ENCODE measurements at regions not wholly inside any gene's neighbourhood (a gene's known extent, or its start where the extent isn't known, plus 50 kb on each side); places are given as distances from the start of the nearest gene placed in this dataset.
A peak's percentile ranks its signal among the peaks of the same experiment; 100 is the strongest.

GRCh38 chr7:106767078-106767477 is 98.0 kb upstream of the PIK3CG start:
- Histone ChIP-seq H3K79me2 (ENCODE audit: control insufficient read depth, insufficient read depth, low read length, unreplicated experiment) (no peaks in the 10 kb centered on the region), H3K27ac (ENCODE audit: low read depth, low read length) (no peak overlapping the region), H3K4me1 (ENCODE audit: control insufficient read depth, insufficient read depth, low read length, unreplicated experiment) (peaks cover 35% of the 10 kb centered on the region), H3K27me3 (ENCODE audit: insufficient read depth, low read length) (no peaks in the 10 kb centered on the region), H3K4me3 (ENCODE audit: low read depth, low read length) (no peak overlapping the region), H3K36me3 (ENCODE audit: insufficient read depth, low read length) (no peaks in the 10 kb centered on the region), H2AFZ (ENCODE audit: low read length, unreplicated experiment) (no peak overlapping the region)

- H3K36me3 ChIP-seq (ENCODE audit: insufficient read depth, low read length) = no peaks in the 10 kb centered on the region
Observed at GRCh38 chr7:106767498-106768323, 97.4 kb upstream of the PIK3CG start.

GRCh38 chr7:106768324-106768751 is 96.7 kb upstream of the PIK3CG start:
- Histone ChIP-seq H3K4me1 (ENCODE audit: control insufficient read depth, insufficient read depth, low read length, unreplicated experiment) (peaks cover 47% of the 10 kb centered on the region), H2AFZ (ENCODE audit: low read length, unreplicated experiment) (peak overlapping the region; percentile 26), H3K27ac (ENCODE audit: low read depth, low read length) (peak overlapping the region; percentile 91), H3K27me3 (ENCODE audit: insufficient read depth, low read length) (no peaks in the 10 kb centered on the region), H3K79me2 (ENCODE audit: control insufficient read depth, insufficient read depth, low read length, unreplicated experiment) (no peaks in the 10 kb centered on the region), H3K4me3 (ENCODE audit: low read depth, low read length) (peak overlapping the region; percentile 61), H3K36me3 (ENCODE audit: insufficient read depth, low read length) (no peaks in the 10 kb centered on the region)

More at GRCh38 chr7:106767498-106768323, 97.4 kb upstream of the PIK3CG start:
- peak overlapping the region; percentile 61 for H3K4me3 ChIP-seq (ENCODE audit: low read depth, low read length)
- H3K27ac ChIP-seq (ENCODE audit: low read depth, low read length) = peak overlapping the region; percentile 91
- no peaks in the 10 kb centered on the region for H3K27me3 ChIP-seq (ENCODE audit: insufficient read depth, low read length)
- H2AFZ ChIP-seq (ENCODE audit: low read length, unreplicated experiment) = peak overlapping the region; percentile 26
- H3K79me2 ChIP-seq (ENCODE audit: control insufficient read depth, insufficient read depth, low read length, unreplicated experiment) = no peaks in the 10 kb centered on the region
- peaks cover 41% of the 10 kb centered on the region for H3K4me1 ChIP-seq (ENCODE audit: control insufficient read depth, insufficient read depth, low read length, unreplicated experiment)

- Histone ChIP-seq H3K27ac (ENCODE audit: low read depth, low read length) (peak overlapping the region; percentile 91), H2AFZ (ENCODE audit: low read length, unreplicated experiment) (no peak overlapping the region), H3K27me3 (ENCODE audit: insufficient read depth, low read length) (no peaks in the 10 kb centered on the region), H3K4me1 (ENCODE audit: control insufficient read depth, insufficient read depth, low read length, unreplicated experiment) (peaks cover 59% of the 10 kb centered on the region), H3K36me3 (ENCODE audit: insufficient read depth, low read length) (no peaks in the 10 kb centered on the region), H3K4me3 (ENCODE audit: low read depth, low read length) (no peak overlapping the region), H3K79me2 (ENCODE audit: control insufficient read depth, insufficient read depth, low read length, unreplicated experiment) (no peaks in the 10 kb centered on the region)
Observed at GRCh38 chr7:106770191-106770590, 94.9 kb upstream of the PIK3CG start.

- H3K79me2 ChIP-seq (ENCODE audit: control insufficient read depth, insufficient read depth, low read length, unreplicated experiment) = no peaks in the 10 kb centered on the region
- no peak overlapping the region for H2AFZ ChIP-seq (ENCODE audit: low read length, unreplicated experiment)
- no peak overlapping the region for H3K4me3 ChIP-seq (ENCODE audit: low read depth, low read length)
- peaks cover 67% of the 10 kb centered on the region for H3K4me1 ChIP-seq (ENCODE audit: control insufficient read depth, insufficient read depth, low read length, unreplicated experiment)
- peak overlapping the region; percentile 73 for H3K27ac ChIP-seq (ENCODE audit: low read depth, low read length)
- H3K36me3 ChIP-seq (ENCODE audit: insufficient read depth, low read length) = no peaks in the 10 kb centered on the region
- no peaks in the 10 kb centered on the region for H3K27me3 ChIP-seq (ENCODE audit: insufficient read depth, low read length)
Observed at GRCh38 chr7:106772655-106773108, 92.4 kb upstream of the PIK3CG start.

- no peaks in the 10 kb centered on the region for H3K36me3 ChIP-seq (ENCODE audit: insufficient read depth, low read length)
- H3K4me1 ChIP-seq (ENCODE audit: control insufficient read depth, insufficient read depth, low read length, unreplicated experiment) = peaks cover 63% of the 10 kb centered on the region
- H3K4me3 ChIP-seq (ENCODE audit: low read depth, low read length) = no peak overlapping the region
- H3K79me2 ChIP-seq (ENCODE audit: control insufficient read depth, insufficient read depth, low read length, unreplicated experiment) = no peaks in the 10 kb centered on the region
- H3K27ac ChIP-seq (ENCODE audit: low read depth, low read length) = peak overlapping the region; percentile 73; the same call in 1 of the 2 replicates
- no peak overlapping the region for H2AFZ ChIP-seq (ENCODE audit: low read length, unreplicated experiment)
- no peaks in the 10 kb centered on the region for H3K27me3 ChIP-seq (ENCODE audit: insufficient read depth, low read length)
Observed at GRCh38 chr7:106773228-106773627, 91.9 kb upstream of the PIK3CG start.

- no peak overlapping the region for H2AFZ ChIP-seq (ENCODE audit: low read length, unreplicated experiment)
- H3K36me3 ChIP-seq (ENCODE audit: insufficient read depth, low read length) = no peaks in the 10 kb centered on the region
- H3K27ac ChIP-seq (ENCODE audit: low read depth, low read length) = 0 out of 2 replicates have a peak overlapping the region, but pooled peaks have one; percentile 73
- H3K27me3 ChIP-seq (ENCODE audit: insufficient read depth, low read length) = no peaks in the 10 kb centered on the region
- peaks cover 58% of the 10 kb centered on the region for H3K4me1 ChIP-seq (ENCODE audit: control insufficient read depth, insufficient read depth, low read length, unreplicated experiment)
- no peak overlapping the region for H3K4me3 ChIP-seq (ENCODE audit: low read depth, low read length)
- H3K79me2 ChIP-seq (ENCODE audit: control insufficient read depth, insufficient read depth, low read length, unreplicated experiment) = no peaks in the 10 kb centered on the region
Observed at GRCh38 chr7:106773721-106774120, 91.4 kb upstream of the PIK3CG start.

- Histone ChIP-seq H2AFZ (ENCODE audit: low read length, unreplicated experiment) (peak overlapping the region; percentile 5), H3K27ac (ENCODE audit: low read depth, low read length) (peak overlapping the region; percentile 81)
Observed at GRCh38 chr7:106774213-106774767, 90.8 kb upstream of the PIK3CG start.

GRCh38 chr7:106774768-106775551 is 90.1 kb upstream of the PIK3CG start:
- Histone ChIP-seq H3K4me3 (ENCODE audit: low read depth, low read length) (peak overlapping the region; percentile 50), H3K79me2 (ENCODE audit: control insufficient read depth, insufficient read depth, low read length, unreplicated experiment) (no peaks in the 10 kb centered on the region), H3K4me1 (ENCODE audit: control insufficient read depth, insufficient read depth, low read length, unreplicated experiment) (peaks cover 46% of the 10 kb centered on the region), H2AFZ (ENCODE audit: low read length, unreplicated experiment) (peak overlapping the region; percentile 69), H3K36me3 (ENCODE audit: insufficient read depth, low read length) (no peaks in the 10 kb centered on the region), H3K27me3 (ENCODE audit: insufficient read depth, low read length) (no peaks in the 10 kb centered on the region), H3K27ac (ENCODE audit: low read depth, low read length) (peak overlapping the region; percentile 81)

More at GRCh38 chr7:106774213-106774767, 90.8 kb upstream of the PIK3CG start:
- no peaks in the 10 kb centered on the region for H3K36me3 ChIP-seq (ENCODE audit: insufficient read depth, low read length)
- no peaks in the 10 kb centered on the region for H3K79me2 ChIP-seq (ENCODE audit: control insufficient read depth, insufficient read depth, low read length, unreplicated experiment)
- no peaks in the 10 kb centered on the region for H3K27me3 ChIP-seq (ENCODE audit: insufficient read depth, low read length)
- no peak overlapping the region for H3K4me3 ChIP-seq (ENCODE audit: low read depth, low read length)
- H3K4me1 ChIP-seq (ENCODE audit: control insufficient read depth, insufficient read depth, low read length, unreplicated experiment) = peaks cover 53% of the 10 kb centered on the region

GRCh38 chr7:106775552-106775936 is 89.5 kb upstream of the PIK3CG start:
- Histone ChIP-seq H3K4me1 (ENCODE audit: control insufficient read depth, insufficient read depth, low read length, unreplicated experiment) (peaks cover 42% of the 10 kb centered on the region), H3K79me2 (ENCODE audit: control insufficient read depth, insufficient read depth, low read length, unreplicated experiment) (no peaks in the 10 kb centered on the region), H3K27ac (ENCODE audit: low read depth, low read length) (peak overlapping the region; percentile 81), H3K4me3 (ENCODE audit: low read depth, low read length) (peak overlapping the region; percentile 50), H3K36me3 (ENCODE audit: insufficient read depth, low read length) (no peaks in the 10 kb centered on the region), H3K27me3 (ENCODE audit: insufficient read depth, low read length) (no peaks in the 10 kb centered on the region), H2AFZ (ENCODE audit: low read length, unreplicated experiment) (peak overlapping the region; percentile 69)
